ENCODE measurements at regions not wholly inside any gene's neighbourhood (a gene's known extent, or its start where the extent isn't known, plus 50 kb on each side); places are given as distances from the start of the nearest gene placed in this dataset.

DNA sequence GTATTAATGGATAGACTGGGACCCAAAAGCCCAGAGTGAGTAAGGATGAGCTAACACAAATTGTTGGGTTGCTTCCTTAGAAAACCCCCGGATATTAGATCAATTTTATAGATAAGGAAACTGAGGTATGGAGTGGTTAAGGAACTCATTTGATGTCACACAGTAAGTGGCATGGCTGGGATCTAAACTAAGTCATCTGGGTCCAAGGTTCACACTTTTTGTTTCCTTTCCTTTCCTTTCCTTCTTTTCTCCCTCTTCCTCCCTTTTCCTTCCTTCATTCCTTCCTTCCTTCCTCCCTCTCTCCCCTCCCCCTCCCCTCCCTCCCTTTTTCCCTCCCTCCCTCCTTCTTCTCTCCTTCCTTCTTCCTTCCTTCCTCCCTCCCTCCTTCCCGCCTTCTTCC is 469.5 kb downstream of the TYW1 start:
- Histone ChIP-seq H3K27ac (no peak overlapping the region), H3K4me3 (no peak overlapping the region), H3K4me1 (peaks cover 3 to 38% (median 12%) of the 10 kb centered on the region in 3 donors), H3K36me3 (no peaks in the 10 kb centered on the region), H3K27me3 (no peaks in the 10 kb centered on the region), H3K9me3 (peaks cover 0 to 8% (median 0%) of the 10 kb centered on the region in 3 donors)
- WGBS, 2 donors (ENCODE audit: low coverage in 1 of 2): 75 to 76% methylated on average over 1 to 2 of the region's 2 CpGs
- TF ChIP-seq EP300 (IDR thresholded peaks at IDR 0.05) (no peak), POLR2AphosphoS5 (IDR thresholded peaks at IDR 0.05) (no peak)
- no peak for ATAC-seq

DNA sequence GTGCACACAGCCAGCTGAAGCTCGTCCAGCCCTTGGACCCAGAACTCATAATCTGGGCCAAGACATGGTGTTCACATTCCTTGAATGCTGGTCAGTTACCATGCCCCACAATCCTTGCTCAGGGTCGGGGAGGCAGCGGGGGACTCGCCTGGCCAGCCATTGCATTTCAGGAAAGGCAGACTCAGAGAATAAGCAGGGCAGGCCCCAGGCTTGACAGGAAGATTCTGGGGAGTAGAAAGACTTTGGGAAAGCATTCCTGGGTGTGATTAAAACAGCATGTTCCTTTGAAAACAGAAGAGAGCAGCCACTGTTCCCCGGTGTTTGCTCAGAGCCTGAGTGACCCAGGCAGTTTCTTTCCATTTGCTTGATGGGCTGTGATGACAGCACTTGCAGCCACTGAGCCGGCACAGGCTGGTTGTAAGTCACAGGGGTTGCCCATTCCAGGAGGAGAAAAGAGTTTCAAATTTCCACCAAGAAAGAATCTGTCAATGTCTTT is 473.7 kb downstream of the TYW1 start:
- TF ChIP-seq POLR2AphosphoS5 (IDR thresholded peaks at IDR 0.05): peak; percentile 76
- TF ChIP-seq EP300 (IDR thresholded peaks at IDR 0.05): no peak
- no peak for TF ChIP-seq POLR2A (IDR thresholded peaks at IDR 0.05)
- TF ChIP-seq, protein P1, sequence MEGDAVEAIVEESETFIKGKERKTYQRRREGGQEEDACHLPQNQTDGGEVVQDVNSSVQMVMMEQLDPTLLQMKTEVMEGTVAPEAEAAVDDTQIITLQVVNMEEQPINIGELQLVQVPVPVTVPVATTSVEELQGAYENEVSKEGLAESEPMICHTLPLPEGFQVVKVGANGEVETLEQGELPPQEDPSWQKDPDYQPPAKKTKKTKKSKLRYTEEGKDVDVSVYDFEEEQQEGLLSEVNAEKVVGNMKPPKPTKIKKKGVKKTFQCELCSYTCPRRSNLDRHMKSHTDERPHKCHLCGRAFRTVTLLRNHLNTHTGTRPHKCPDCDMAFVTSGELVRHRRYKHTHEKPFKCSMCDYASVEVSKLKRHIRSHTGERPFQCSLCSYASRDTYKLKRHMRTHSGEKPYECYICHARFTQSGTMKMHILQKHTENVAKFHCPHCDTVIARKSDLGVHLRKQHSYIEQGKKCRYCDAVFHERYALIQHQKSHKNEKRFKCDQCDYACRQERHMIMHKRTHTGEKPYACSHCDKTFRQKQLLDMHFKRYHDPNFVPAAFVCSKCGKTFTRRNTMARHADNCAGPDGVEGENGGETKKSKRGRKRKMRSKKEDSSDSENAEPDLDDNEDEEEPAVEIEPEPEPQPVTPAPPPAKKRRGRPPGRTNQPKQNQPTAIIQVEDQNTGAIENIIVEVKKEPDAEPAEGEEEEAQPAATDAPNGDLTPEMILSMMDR (IDR thresholded peaks at IDR 0.05): no peak
- no peak overlapping the region for H3K4me3 ChIP-seq
- peaks cover 0 to 16% (median 8%) of the 10 kb centered on the region in 3 donors for H3K4me1 ChIP-seq
- WGBS, 2 donors (ENCODE audit: low coverage in 1 of 2): 14% methylated on average over 2 of the region's 6 CpGs; no CpG with 5 or more reads in 1 of the 2 donors
- H3K27ac ChIP-seq: peak overlapping the region in 3 of 4 donors; percentile 67 to 71 (median 68)
- H3K27me3 ChIP-seq: no peaks in the 10 kb centered on the region
- H3K36me3 ChIP-seq: no peaks in the 10 kb centered on the region
- peak; percentile 86 for ATAC-seq
- no peaks in the 10 kb centered on the region for H3K9me3 ChIP-seq

DNA sequence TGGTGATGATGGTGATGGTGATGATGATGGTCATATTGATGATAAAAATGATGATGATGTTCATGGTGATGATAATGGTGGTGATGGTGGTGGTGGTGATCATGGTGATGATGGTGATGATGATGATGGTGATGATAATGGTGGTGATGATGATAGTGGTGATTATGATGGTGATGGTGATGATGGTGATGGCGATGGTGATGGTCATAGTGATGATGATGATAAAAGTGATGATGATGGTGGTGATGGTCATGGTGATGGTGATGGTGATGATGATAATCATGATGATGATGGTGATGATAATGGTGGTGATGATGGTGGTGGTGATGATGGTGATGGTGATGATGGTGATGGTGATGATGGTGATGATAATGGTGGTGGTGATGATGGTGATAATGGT is 478.7 kb downstream of the TYW1 start:
- 83 to 100% methylated on average over 1 of the region's 1 CpG for WGBS, 2 donors (ENCODE audit: low coverage in 1 of 2)
- Histone ChIP-seq H3K27me3 (no peaks in the 10 kb centered on the region), H3K4me1 (peaks cover 0 to 7% (median 3%) of the 10 kb centered on the region in 3 donors), H3K27ac (no peak overlapping the region), H3K9me3 (no peaks in the 10 kb centered on the region), H3K36me3 (no peaks in the 10 kb centered on the region), H3K4me3 (no peak overlapping the region)
- no peak for ATAC-seq
- TF ChIP-seq POLR2A (IDR thresholded peaks at IDR 0.05): no peak
- TF ChIP-seq, protein P1 (IDR thresholded peaks at IDR 0.05): no peak
- TF ChIP-seq POLR2AphosphoS5 (IDR thresholded peaks at IDR 0.05): no peak
- TF ChIP-seq EP300 (IDR thresholded peaks at IDR 0.05): no peak

DNA sequence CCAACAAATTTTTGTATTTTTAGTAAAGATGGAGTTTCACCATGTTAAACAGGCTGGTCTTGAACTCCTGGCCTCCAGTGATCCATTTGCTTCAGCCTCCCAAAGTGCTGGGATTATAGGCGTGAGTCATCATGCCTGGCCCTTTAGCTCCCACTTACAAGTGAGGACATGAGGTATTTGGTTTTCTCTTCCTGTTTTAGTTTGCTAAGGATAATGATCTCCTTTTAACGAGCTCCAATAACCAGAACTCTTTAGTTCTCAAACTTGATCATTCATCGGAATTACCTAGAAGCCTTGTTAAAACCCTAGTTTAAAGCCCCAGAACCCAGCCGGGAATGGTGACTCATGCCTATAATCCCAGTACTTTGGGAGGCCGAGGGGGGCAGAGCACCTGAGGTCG is 481.4 kb downstream of the TYW1 start:
- H3K36me3 ChIP-seq: no peaks in the 10 kb centered on the region
- H3K9me3 ChIP-seq: no peaks in the 10 kb centered on the region
- no peaks in the 10 kb centered on the region for H3K27me3 ChIP-seq
- no peak for ATAC-seq
- 95 to 100% methylated on average over 1 to 3 of the region's 6 CpGs for WGBS, 2 donors (ENCODE audit: low coverage in 1 of 2)
- no peak overlapping the region for H3K4me3 ChIP-seq
- TF ChIP-seq, protein P1 (IDR thresholded peaks at IDR 0.05): no peak
- TF ChIP-seq POLR2AphosphoS5 (IDR thresholded peaks at IDR 0.05) (no peak), EP300 (IDR thresholded peaks at IDR 0.05) (no peak), POLR2A (IDR thresholded peaks at IDR 0.05) (no peak)
- H3K27ac ChIP-seq: no peak overlapping the region
- no peaks in the 10 kb centered on the region for H3K4me1 ChIP-seq

DNA sequence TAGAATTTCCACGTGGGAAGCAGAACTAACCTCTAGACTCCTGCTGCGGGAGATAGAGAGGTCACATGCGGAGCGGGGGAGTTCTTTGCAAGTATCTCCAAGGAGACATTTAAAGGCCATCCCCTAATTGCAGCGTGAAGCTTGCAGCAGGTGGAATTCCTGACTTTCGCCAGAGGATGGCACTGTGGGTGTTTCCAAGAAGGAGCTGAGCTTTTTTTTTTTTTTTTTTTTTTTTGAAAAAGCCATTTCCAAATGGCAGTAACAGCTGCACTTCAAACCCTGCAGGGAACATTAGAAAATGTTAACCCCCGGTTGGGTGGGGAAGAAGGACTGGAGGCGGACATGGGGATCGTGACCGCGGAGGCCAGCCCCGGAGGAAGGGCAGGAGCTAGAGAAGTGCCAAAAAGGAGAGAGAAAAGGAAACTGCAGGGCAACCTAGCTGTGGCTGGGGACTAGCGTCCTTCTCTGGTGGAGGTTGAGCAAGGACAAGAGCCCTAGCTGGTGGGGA is 487.7 kb downstream of the TYW1 start:
- peak; percentile 50 for ATAC-seq

More for the DNA sequence above, 487.7 kb downstream of the TYW1 start:
- H3K4me3 ChIP-seq: peak overlapping the region in 1 of 2 donors; percentile 26
- 1 to 3% methylated on average over 7 to 12 of the region's 13 CpGs for WGBS, 2 donors (ENCODE audit: low coverage in 1 of 2)
- peaks cover 0 to 8% (median 3%) of the 10 kb centered on the region in 3 donors for H3K4me1 ChIP-seq
- no peaks in the 10 kb centered on the region for H3K9me3 ChIP-seq
- TF ChIP-seq POLR2AphosphoS5 (IDR thresholded peaks at IDR 0.05): no peak
- no peak for TF ChIP-seq EP300 (IDR thresholded peaks at IDR 0.05)
- TF ChIP-seq, protein P1 (IDR thresholded peaks at IDR 0.05): peak; percentile 50 to 80 (median 61)
- no peak for TF ChIP-seq POLR2A (IDR thresholded peaks at IDR 0.05)
- no peaks in the 10 kb centered on the region for H3K36me3 ChIP-seq
- H3K27me3 ChIP-seq: no peaks in the 10 kb centered on the region
- no peak overlapping the region for H3K27ac ChIP-seq

All from gastroesophageal sphincter (tissue), 4 donors.